SK-N-SH (cell line): ENCODE measurements at regions not wholly inside any gene's neighbourhood (a gene's known extent, or its start where the extent isn't known, plus 50 kb on each side); places are given as distances from the start of the nearest gene placed in this dataset.

Experiments
- CTCF ChIA-PET: fragments of 300-600, 350-600 bp; formaldehyde crosslinking; extraction: SDS; loops from one replicate; lab custom pipeline; 2021; lab: Yijun Ruan, JAX
- POLR2A ChIA-PET: fragments of 350-600 bp; sonication (Branson Sonifier 250); formaldehyde crosslinking; extraction: SDS; loops from one replicate; lab custom pipeline; 2020; ENCODE audit warnings: antibody characterized with exemption, inconsistent platforms; lab: Yijun Ruan, JAX
- DNase-seq: peaks from one replicate; pipeline ENCODE4 v3.0.0; 2012
- H2AFZ ChIP-seq: fragments of 200-600 bp; sonication (generic); 2 replicates; pipeline ENCODE4 v1.8.1; 2016; ENCODE audit warnings: antibody characterized with exemption, mild to moderate bottlenecking, low read depth
- H3F3A ChIP-seq: fragments of 200-600 bp; sonication (generic); replicated peaks from 2 replicates; pipeline ENCODE3; 2016; ENCODE audit warnings: antibody characterized with exemption, mild to moderate bottlenecking; ENCODE audit not compliant: insufficient read depth
- H3K27ac ChIP-seq, 2 experiments: fragments of 200-500 bp in 1 of 2; fragments of 200-600 bp in 1 of 2; sonication (Bioruptor generic) in 1 of 2; sonication (generic), shearing (Covaris generic) in 1 of 2; 2 replicates each; pipeline versions ENCODE4 v1.5.1 to v1.6.1; 2014 to 2016; ENCODE audit warnings: low read depth in 2 of 2, inconsistent platforms in 1 of 2, low read length in 1 of 2, mild to moderate bottlenecking in 1 of 2, mixed read lengths in 1 of 2
- H3K27me3 ChIP-seq: fragments of 200-600 bp; sonication (generic), shearing (Covaris generic); 2 replicates; pipeline ENCODE4 v1.6.1; 2016; ENCODE audit warnings: mixed run types; ENCODE audit not compliant: insufficient read depth
- H3K36me3 ChIP-seq, 2 experiments: fragments of 200-500 bp in 1 of 2; fragments of 200-600 bp in 1 of 2; sonication (Bioruptor generic) in 1 of 2; sonication (generic) in 1 of 2; replicated peaks in 1 of 2; 2 replicates each; pipeline versions ENCODE3 to v1.5.1; 2014 to 2016; ENCODE audit warnings: low read length in 1 of 2, mild to moderate bottlenecking in 1 of 2; ENCODE audit not compliant: insufficient read depth in 2 of 2, control insufficient read depth in 1 of 2
- H3K4me1 ChIP-seq, 2 experiments: fragments of 200-500 bp in 1 of 2; fragments of 200-600 bp in 1 of 2; sonication (Bioruptor generic) in 1 of 2; sonication (generic), shearing (Covaris generic) in 1 of 2; 2 replicates each; pipeline versions ENCODE4 v1.5.1 to v1.6.1; 2014 to 2016; ENCODE audit warnings: low read depth in 1 of 2, low read length in 1 of 2, mixed run types in 1 of 2; ENCODE audit not compliant: insufficient read depth in 2 of 2, control insufficient read depth in 1 of 2
- H3K4me2 ChIP-seq: fragments of 200-600 bp; sonication (generic), shearing (Covaris generic); 2 replicates; pipeline ENCODE4 v1.6.1; 2017; ENCODE audit warnings: mixed run types
- H3K4me3 ChIP-seq, 2 experiments: fragments of 200-500 bp in 1 of 2; fragments of 200-600 bp in 1 of 2; sonication (Bioruptor generic) in 1 of 2; sonication (generic), shearing (Covaris generic) in 1 of 2; 2 replicates each; pipeline versions ENCODE4 v1.5.1 to v1.8.1; 2014 to 2016; ENCODE audit warnings: low read depth in 2 of 2, inconsistent platforms in 1 of 2, low read length in 1 of 2, mild to moderate bottlenecking in 1 of 2, mixed read lengths in 1 of 2, moderate library complexity in 1 of 2
- H3K79me2 ChIP-seq: fragments of 200-600 bp; sonication (generic); 2 replicates; pipeline ENCODE4 v1.8.1; 2017; ENCODE audit warnings: mild to moderate bottlenecking; ENCODE audit not compliant: insufficient read depth
- H3K9ac ChIP-seq: fragments of 200-600 bp; sonication (generic); 2 replicates; pipeline ENCODE4 v1.6.1; 2017; ENCODE audit warnings: mixed run types
- H3K9me2 ChIP-seq: fragments of 200-600 bp; sonication (generic); 2 replicates; pipeline ENCODE4 v1.6.1; 2017; ENCODE audit warnings: mixed run types
- H3K9me3 ChIP-seq: fragments of 200-600 bp; sonication (generic); 2 replicates; pipeline ENCODE4 v1.6.1; 2017; ENCODE audit warnings: mixed run types, mild to moderate bottlenecking, moderate library complexity
- H4K20me1 ChIP-seq: fragments of 200-600 bp; sonication (generic); 2 replicates; pipeline ENCODE4 v1.6.1; 2017; ENCODE audit warnings: mild to moderate bottlenecking, mixed run types; ENCODE audit not compliant: insufficient read depth
- CTCF ChIP-seq: fragments of 200-600 bp; sonication (generic); IDR thresholded peaks from 2 replicates; pipeline ENCODE4 v1.6.1; 2017; ENCODE audit warnings: antibody characterized with exemption, mild to moderate bottlenecking, moderate library complexity
- ELF1 ChIP-seq: IDR thresholded peaks from 2 replicates; pipeline ENCODE4 v1.4.0; 2012
- EZH2phosphoT487 ChIP-seq: fragments of 200-600 bp; sonication (generic); IDR thresholded peaks from 2 replicates; pipeline ENCODE4 v1.6.1; 2017; ENCODE audit warnings: low read depth, mixed run types, mild to moderate bottlenecking, antibody characterized with exemption, moderate library complexity, borderline replicate concordance
- FOSL2 ChIP-seq: IDR thresholded peaks from 2 replicates; pipeline ENCODE4 v1.4.0; 2012; ENCODE audit warnings: low read depth, mild to moderate bottlenecking, moderate library complexity, borderline replicate concordance
- JUND ChIP-seq: IDR thresholded peaks from 2 replicates; pipeline ENCODE4 v1.4.0; 2012
- MAX ChIP-seq: IDR thresholded peaks from 2 replicates; pipeline ENCODE4 v1.4.0; 2012; ENCODE audit warnings: low read depth
- MEF2A ChIP-seq: IDR thresholded peaks from 2 replicates; pipeline ENCODE4 v1.4.0; 2012; ENCODE audit warnings: low read depth, borderline replicate concordance
- REST ChIP-seq: IDR thresholded peaks from 2 replicates; pipeline ENCODE4 v1.6.1; 2012; ENCODE audit warnings: mild to moderate bottlenecking, low read depth, low read length, moderate library complexity
- RFX5 ChIP-seq: IDR thresholded peaks from 2 replicates; pipeline ENCODE4 v1.6.1; 2012; ENCODE audit warnings: mild to moderate bottlenecking, improper control_type of control experiment, low read length
- SIN3A ChIP-seq: IDR thresholded peaks from 2 replicates; pipeline ENCODE4 v1.6.1; 2012; ENCODE audit warnings: low read depth, mild to moderate bottlenecking, low read length, moderate library complexity, borderline replicate concordance
- USF1 ChIP-seq: IDR thresholded peaks from 2 replicates; pipeline ENCODE4 v1.4.0; 2012; ENCODE audit warnings: low read depth, borderline replicate concordance
- YY1 ChIP-seq: IDR thresholded peaks from 2 replicates; pipeline ENCODE4 v1.4.0; 2012; ENCODE audit warnings: low read depth, mild to moderate bottlenecking
- WGBS: methylation state at CpG from one replicate; pipeline ENCODE4 v1.1.6; 2017; ENCODE audit warnings: low lambda C conversion rate; 5-methylcytosine and 5-hydroxymethylcytosine counted together
- TF ChIP-seq, protein P1 (sequence below): fragments of 150-350 bp; IDR thresholded peaks from 2 replicates; pipeline ENCODE4 v1.6.1; 2017; ENCODE audit warnings: antibody characterized with exemption, low read length, low read depth, borderline replicate concordance

DNA sequence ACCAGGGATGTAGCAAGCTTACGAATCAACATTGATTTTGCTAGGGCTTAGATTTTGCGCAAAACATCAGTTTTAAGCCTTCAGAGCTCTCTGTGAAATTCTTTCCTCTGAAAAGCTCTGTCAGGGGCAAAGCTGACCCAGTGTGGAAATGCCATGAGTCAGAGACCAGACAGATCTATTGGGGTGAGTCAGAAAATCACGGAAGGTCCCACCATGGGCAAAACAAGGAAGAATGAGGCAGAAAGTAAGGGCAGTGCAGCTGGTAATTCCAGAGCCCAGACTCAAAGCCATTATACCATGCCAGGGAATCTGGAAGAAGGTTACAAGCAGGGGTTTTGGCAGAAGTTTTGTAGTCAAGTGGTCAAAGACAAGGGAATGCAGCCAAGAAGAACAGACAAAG, 256.6 kb upstream of the CTAGE1 start (continued):
- TF ChIP-seq REST (no peak), EZH2phosphoT487 (no peak)
- TF ChIP-seq, protein P1, sequence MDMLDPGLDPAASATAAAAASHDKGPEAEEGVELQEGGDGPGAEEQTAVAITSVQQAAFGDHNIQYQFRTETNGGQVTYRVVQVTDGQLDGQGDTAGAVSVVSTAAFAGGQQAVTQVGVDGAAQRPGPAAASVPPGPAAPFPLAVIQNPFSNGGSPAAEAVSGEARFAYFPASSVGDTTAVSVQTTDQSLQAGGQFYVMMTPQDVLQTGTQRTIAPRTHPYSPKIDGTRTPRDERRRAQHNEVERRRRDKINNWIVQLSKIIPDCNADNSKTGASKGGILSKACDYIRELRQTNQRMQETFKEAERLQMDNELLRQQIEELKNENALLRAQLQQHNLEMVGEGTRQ: no peak

- ChIA-PET CTCF (no interaction called here), POLR2A (no interaction called here)
- Histone ChIP-seq H3K4me3 (no peak overlapping the region), H3K27me3 (no peaks in the 10 kb centered on the region), H3K4me2 (peak overlapping the region; percentile 59), H3K27ac (peak overlapping the region in 1 of 2 experiments; percentile 92; a peak in 2 of 4 replicates), H3K9me3 (no peaks in the 10 kb centered on the region), H2AFZ (peak overlapping the region; percentile 43; the same call in 1 of the 2 replicates), H4K20me1 (no peaks in the 10 kb centered on the region), H3K9me2 (no peaks in the 10 kb centered on the region), H3K36me3 (no peaks in the 10 kb centered on the region), H3K79me2 (no peaks in the 10 kb centered on the region), H3K4me1 (peaks cover 0 to 10% of the 10 kb centered on the region in 2 experiments; a peak in 1 of 4 replicates), H3K9ac (peak overlapping the region; percentile 16; the same call in 1 of the 2 replicates), H3F3A (peaks cover 29% of the 10 kb centered on the region)
- no peak for TF ChIP-seq RFX5
- TF ChIP-seq EZH2phosphoT487: no peak
- TF ChIP-seq USF1: no peak
- no peak for TF ChIP-seq FOSL2
- no peak for TF ChIP-seq SIN3A
- TF ChIP-seq YY1: no peak
- no peak for TF ChIP-seq MEF2A
- no peak for TF ChIP-seq JUND
- no peak for TF ChIP-seq ELF1
- DNase-seq: no peak
Observed at GRCh38 chr18:22675006-22675405, 257.3 kb upstream of the CTAGE1 start.

DNA sequence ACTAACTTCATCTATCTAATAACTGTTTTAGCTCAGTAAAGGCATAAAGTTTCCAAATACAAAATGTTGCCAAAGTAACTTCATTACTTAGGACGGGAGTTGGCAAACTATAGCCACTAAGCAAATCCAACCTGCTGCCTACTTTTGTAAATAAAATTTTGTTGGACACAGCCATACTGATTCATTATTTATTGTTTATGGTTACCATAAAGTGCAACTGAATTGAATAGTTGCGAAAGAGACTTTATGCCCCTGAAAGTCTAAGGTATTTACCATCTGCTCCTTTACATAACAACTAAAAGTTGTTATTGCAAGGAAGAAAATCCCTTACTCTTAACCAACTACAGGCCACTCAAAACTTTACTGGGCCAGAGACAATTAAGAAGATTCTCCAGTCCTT, 256.7 kb upstream of the RBBP8 start:
- H3K9ac ChIP-seq: no peak overlapping the region
- no peak overlapping the region for H3K4me2 ChIP-seq
- no peak overlapping the region for H2AFZ ChIP-seq
- no peaks in the 10 kb centered on the region for H4K20me1 ChIP-seq
- ChIA-PET POLR2A (no interaction called here), CTCF (no interaction called here)
- DNase-seq: no peak
- H3F3A ChIP-seq: peaks cover 29% of the 10 kb centered on the region
- H3K4me1 ChIP-seq: 0 out of 4 replicates have a peak, but pooled peaks cover 0 to 5% of the 10 kb centered on the region in 2 experiments
- H3K9me2 ChIP-seq: no peaks in the 10 kb centered on the region
- no peak overlapping the region for H3K27ac ChIP-seq
- no peaks in the 10 kb centered on the region for H3K9me3 ChIP-seq
- H3K27me3 ChIP-seq: no peaks in the 10 kb centered on the region
- H3K79me2 ChIP-seq: no peaks in the 10 kb centered on the region
- H3K36me3 ChIP-seq: no peaks in the 10 kb centered on the region
- H3K4me3 ChIP-seq: no peak overlapping the region
- WGBS: 78% methylated on average over 2 of the region's 2 CpGs
- no peak for TF ChIP-seq FOSL2
- no peak for TF ChIP-seq USF1
- TF ChIP-seq CTCF: no peak
- TF ChIP-seq REST: no peak
- no peak for TF ChIP-seq MAX
